Panc1 (cell line): ENCODE measurements at regions not wholly inside any gene's neighbourhood (a gene's known extent, or its start where the extent isn't known, plus 50 kb on each side); places are given as distances from the start of the nearest gene placed in this dataset.

Source experiments
- ATAC-seq: fragments of 200-7000 bp; cut with Tn5 transposase; 2 replicates; pipeline ENCODE4 v1.9.1; 2020; ENCODE audit warnings: mild to moderate bottlenecking, moderate library complexity
- BruUV-seq: library from RNA; stranded (reverse); fragments of 400-500 nt; replicated peaks from 2 replicates; lab custom pipeline; 2021; lab: Mats Ljungman, UMichigan
- CTCF ChIA-PET: fragments of 300-600 bp; sonication (Branson Sonifier 250); formaldehyde crosslinking; loops from one replicate; lab custom pipeline; 2022; ENCODE audit warnings: antibody characterized with exemption; lab: Charles Lee
- POLR2A ChIA-PET: fragments of 300-600 bp; sonication (Branson Sonifier 250); formaldehyde crosslinking; loops from one replicate; lab custom pipeline; 2022; ENCODE audit warnings: antibody characterized with exemption; lab: Charles Lee
- DNase-seq: peaks from one replicate; pipeline ENCODE4 v3.0.0-alpha.2; 2010; ENCODE audit warnings: low read depth, low spot score
- H3K27ac ChIP-seq: 2 replicates; pipeline ENCODE4 v1.5.1; 2011; ENCODE audit warnings: mild to moderate bottlenecking, low read length, inconsistent platforms
- H3K27me3 ChIP-seq: fragments of 200-500 bp; sonication (Bioruptor generic); 2 replicates; pipeline ENCODE4 v1.6.0; 2014; ENCODE audit warnings: low read length, inconsistent platforms; ENCODE audit not compliant: control insufficient read depth, insufficient read depth
- H3K36me3 ChIP-seq: fragments of 200-500 bp; sonication (Bioruptor generic); 2 replicates; pipeline ENCODE4 v1.5.1; 2014; ENCODE audit warnings: inconsistent platforms, mild to moderate bottlenecking, low read length, moderate library complexity; ENCODE audit not compliant: control insufficient read depth, insufficient read depth
- H3K4me1 ChIP-seq: 2 replicates; pipeline ENCODE4 v1.5.1; 2011; ENCODE audit warnings: inconsistent platforms, mild to moderate bottlenecking, low read length, moderate library complexity; ENCODE audit not compliant: control insufficient read depth, insufficient read depth
- H3K4me3 ChIP-seq, 2 experiments: 2 replicates each; pipeline ENCODE4 v1.5.1; 2011 to 2012; ENCODE audit warnings: low read depth in 2 of 2, low read length in 2 of 2, mild to moderate bottlenecking in 2 of 2, inconsistent platforms in 1 of 2, moderate library complexity in 1 of 2
- H3K9me3 ChIP-seq: fragments of 200-500 bp; sonication (Bioruptor generic); 2 replicates; pipeline ENCODE4 v1.5.1; 2014; ENCODE audit warnings: low read depth, mild to moderate bottlenecking, inconsistent platforms, low read length, moderate library complexity; ENCODE audit not compliant: control insufficient read depth, insufficient read depth
- CTCF ChIP-seq: fragments of 450-650 bp; IDR thresholded peaks from 2 replicates; pipeline ENCODE4 v1.5.1; 2017; ENCODE audit warnings: mild to moderate bottlenecking
- POLR2AphosphoS5 ChIP-seq: IDR thresholded peaks from 2 replicates; pipeline ENCODE4 v1.6.1; 2012; ENCODE audit warnings: mild to moderate bottlenecking, low read depth, low read length, moderate library complexity
- REST ChIP-seq, 2 experiments: IDR thresholded peaks; 2 replicates each; pipeline ENCODE4 v1.6.1; 2011 to 2012; ENCODE audit warnings: low read depth in 2 of 2, control low read depth in 1 of 2, low read length in 1 of 2, mild to moderate bottlenecking in 1 of 2, moderate library complexity in 1 of 2; ENCODE audit not compliant: insufficient read depth in 1 of 2
- SIN3A ChIP-seq: IDR thresholded peaks from 2 replicates; pipeline ENCODE4 v1.6.1; 2012; ENCODE audit warnings: low read depth, mild to moderate bottlenecking, low read length, moderate library complexity, borderline replicate concordance; ENCODE audit not compliant: insufficient read depth
- TCF7L2 ChIP-seq: IDR thresholded peaks from 2 replicates; pipeline ENCODE4 v1.6.1; 2011; ENCODE audit warnings: mild to moderate bottlenecking, low read depth, low read length, inconsistent platforms
- in situ Hi-C: cut with HindIII; loops from 2 replicates; pipeline ENCODE4 v1.10.0; 2016; ENCODE audit warnings: low sequenced_read_pairs, low pct_unique_long_range_greater_than_20kb
- intact Hi-C: fragments of 100-400 bp; cut with micrococcal nuclease; formaldehyde crosslinking; loops from one replicate; pipeline ENCODE4 v1.10.0; 2022; ENCODE audit not compliant: unreplicated experiment

DNA sequence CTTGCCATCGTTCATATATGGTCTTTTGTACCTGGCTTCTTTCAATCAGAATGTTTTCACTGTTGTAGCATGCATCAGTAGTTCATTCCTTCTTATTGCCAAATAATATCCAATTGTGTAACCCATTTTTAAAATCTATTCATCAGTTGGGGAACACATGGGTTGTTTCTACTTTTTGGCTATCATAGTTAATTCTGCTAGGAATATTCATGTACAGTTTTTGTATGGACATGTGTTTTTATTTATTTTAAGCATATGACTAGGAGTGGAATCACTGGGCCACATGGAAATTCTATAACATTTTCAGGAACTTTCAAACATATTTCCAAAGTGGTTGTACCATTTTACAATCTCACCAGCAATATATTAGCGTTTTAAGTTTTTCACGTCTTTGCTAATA is 151.9 kb upstream of the PRNP start:
- Histone ChIP-seq H3K27ac (no peak overlapping the region), H3K9me3 (no peaks in the 10 kb centered on the region), H3K4me3 (no peak overlapping the region), H3K27me3 (no peaks in the 10 kb centered on the region), H3K36me3 (no peaks in the 10 kb centered on the region), H3K4me1 (no peaks in the 10 kb centered on the region)
- DNase-seq (no peak), ATAC-seq (no peak)
- in situ Hi-C loops (no loop called here), intact Hi-C loops (no loop called here)
- TF ChIP-seq TCF7L2 (no peak), CTCF (no peak), POLR2AphosphoS5 (no peak), SIN3A (no peak)
- ChIA-PET CTCF (no interaction called here), POLR2A (no interaction called here)
- no TSS peak for BruUV-seq

- intact Hi-C loops (no loop called here), in situ Hi-C loops (no loop called here)
- no peaks in the 10 kb centered on the region for H3K27me3 ChIP-seq
- CTCF ChIA-PET: no interaction called here
- no TSS peak for BruUV-seq
- H3K4me1 ChIP-seq: no peaks in the 10 kb centered on the region
- POLR2A ChIA-PET: no interaction called here
- DNase-seq (no peak), ATAC-seq (no peak)
- no peaks in the 10 kb centered on the region for H3K9me3 ChIP-seq
- no peak overlapping the region for H3K27ac ChIP-seq
- H3K36me3 ChIP-seq: no peaks in the 10 kb centered on the region
- H3K4me3 ChIP-seq: no peak overlapping the region
- TF ChIP-seq CTCF: no peak
- no peak for TF ChIP-seq POLR2AphosphoS5
- TF ChIP-seq REST (IDR thresholded peaks at IDR 0.05; ENCODE audit: insufficient read depth in 1 of 2, low read depth in 2 of 2, low read length in 1 of 2): no peak
- TF ChIP-seq TCF7L2: no peak
- TF ChIP-seq SIN3A: no peak
Observed at GRCh38 chr20:4533368-4534133, 152.7 kb upstream of the PRNP start.
